Gastroesophageal sphincter (tissue), 4 donors: ENCODE measurements at regions not wholly inside any gene's neighbourhood (a gene's known extent, or its start where the extent isn't known, plus 50 kb on each side); places are given as distances from the start of the nearest gene placed in this dataset.
"Not testable (repeated sequence)": the region's sequence is repeated elsewhere in the genome, so short reads cannot be mapped to it uniquely, and the experiment has no call there.

ENCODE experiments used
- ATAC-seq: fragments of 150-250 bp; one replicate; pipeline ENCODE4 v1.9.1; 2016; ENCODE audit warnings: mild to moderate bottlenecking, moderate library complexity
- H3K27ac ChIP-seq, 4 donors: fragments of 200-600 bp; sonication (generic) in 3 of 4; 1 replicate in 3 of 4; 2 replicates in 1 of 4; pipeline ENCODE4 v1.5.1; 2016 to 2019
- H3K27me3 ChIP-seq: fragments of 200-600 bp; sonication (generic); one replicate; pipeline ENCODE4 v1.5.1; 2019
- H3K36me3 ChIP-seq, 2 donors: fragments of 200-600 bp; sonication (generic); one replicate each; pipeline ENCODE4 v1.5.1; 2019; ENCODE audit warnings: control low read depth in 1 of 2
- H3K4me1 ChIP-seq, 3 donors: fragments of 200-600 bp; sonication (generic); 1 replicate in 2 of 3; 2 replicates in 1 of 3; pipeline ENCODE4 v1.5.1; 2016 to 2019; ENCODE audit warnings: control low read depth in 2 of 3
- H3K4me3 ChIP-seq, 2 donors: fragments of 200-600 bp; sonication (generic); one replicate each; pipeline ENCODE4 v1.5.1; 2019; ENCODE audit warnings: mild to moderate bottlenecking in 1 of 2, moderate library complexity in 1 of 2
- H3K9me3 ChIP-seq, 3 donors: fragments of 200-600 bp; sonication (generic); one replicate each; pipeline ENCODE4 v1.5.1; 2017 to 2019; ENCODE audit warnings: control low read depth in 2 of 3
- CTCF ChIP-seq, 4 experiments: fragments of 200-600 bp in 2 of 4; fragments of 450-650 bp in 2 of 4; sonication (generic) in 1 of 4; IDR thresholded peaks; one replicate each; pipeline ENCODE4 v1.5.1; 2017 to 2019; ENCODE audit warnings: antibody characterized with exemption in 4 of 4, mild to moderate bottlenecking in 2 of 4, moderate library complexity in 2 of 4
- EP300 ChIP-seq: sonication (generic); formaldehyde crosslinking; IDR thresholded peaks from one replicate; pipeline ENCODE4 v1.6.1; 2017; ENCODE audit warnings: antibody characterized with exemption, mild to moderate bottlenecking
- POLR2A ChIP-seq, 2 donors: fragments of 450-650 bp; IDR thresholded peaks; one replicate each; pipeline ENCODE4 v1.6.1; 2017; ENCODE audit warnings: antibody characterized with exemption in 2 of 2, mild to moderate bottlenecking in 2 of 2, moderate library complexity in 1 of 2
- POLR2AphosphoS5 ChIP-seq: sonication (generic); formaldehyde crosslinking; IDR thresholded peaks from one replicate; pipeline ENCODE4 v1.6.1; 2017; ENCODE audit warnings: antibody characterized with exemption
- WGBS, 2 donors: methylation state at CpG; one replicate each; pipeline ENCODE4 v1.1.5; 2018; ENCODE audit warnings: low coverage in 1 of 2; 5-methylcytosine and 5-hydroxymethylcytosine counted together

- H3K27ac ChIP-seq: no peak overlapping the region
- ATAC-seq: no peak
- no peaks in the 10 kb centered on the region for H3K4me1 ChIP-seq
- WGBS, 2 donors: 0 to 20% methylated on average over 1 of the region's 1 CpG
- H3K4me3 ChIP-seq: no peak overlapping the region
- no peaks in the 10 kb centered on the region for H3K27me3 ChIP-seq
- no peaks in the 10 kb centered on the region for H3K9me3 ChIP-seq
- TF ChIP-seq POLR2AphosphoS5: no peak
- TF ChIP-seq EP300: no peak
- TF ChIP-seq CTCF (IDR thresholded peaks at IDR 0.05): no peak
- no peak for TF ChIP-seq POLR2A (IDR thresholded peaks at IDR 0.05)
- H3K36me3 ChIP-seq: no peaks in the 10 kb centered on the region
These were observed 309.3 kb downstream of the LRRC3B start for GRCh38 chr3:26931896-26932295.

GRCh38 chr3:26932752-26933151 lies 310.2 kb downstream of the LRRC3B start:
- Histone ChIP-seq H3K4me1 (no peaks in the 10 kb centered on the region), H3K36me3 (no peaks in the 10 kb centered on the region), H3K27me3 (no peaks in the 10 kb centered on the region), H3K9me3 (no peaks in the 10 kb centered on the region), H3K27ac (no peak overlapping the region), H3K4me3 (no peak overlapping the region)
- TF ChIP-seq POLR2A (IDR thresholded peaks at IDR 0.05): no peak
- TF ChIP-seq CTCF (IDR thresholded peaks at IDR 0.05): no peak
- TF ChIP-seq EP300: no peak
- TF ChIP-seq POLR2AphosphoS5: no peak
- WGBS, 2 donors: 70 to 100% methylated on average over 1 to 3 of the region's 3 CpGs
- no peak for ATAC-seq

- H3K9me3 ChIP-seq, ATAC-seq, H3K4me3 ChIP-seq, H3K27me3 ChIP-seq, H3K27ac ChIP-seq, H3K36me3 ChIP-seq, H3K4me1 ChIP-seq: not testable (repeated sequence)
- 78 to 84% methylated on average over 4 of the region's 4 CpGs for WGBS, 2 donors
These were observed 322.9 kb downstream of the LRRC3B start for GRCh38 chr3:26945480-26945879.

GRCh38 chr3:26960382-26960781 lies 337.8 kb downstream of the LRRC3B start:
- no peaks in the 10 kb centered on the region for H3K9me3 ChIP-seq
- WGBS, 2 donors: 29 to 50% methylated on average over 1 of the region's 1 CpG
- H3K4me3 ChIP-seq: no peak overlapping the region
- H3K27me3 ChIP-seq: no peaks in the 10 kb centered on the region
- no peak for ATAC-seq
- H3K27ac ChIP-seq: no peak overlapping the region
- H3K36me3 ChIP-seq: no peaks in the 10 kb centered on the region
- no peak for TF ChIP-seq POLR2AphosphoS5
- TF ChIP-seq POLR2A (IDR thresholded peaks at IDR 0.05): no peak
- no peak for TF ChIP-seq CTCF (IDR thresholded peaks at IDR 0.05)
- peaks cover 0 to 14% (median 0%) of the 10 kb centered on the region in 3 donors for H3K4me1 ChIP-seq

- peak overlapping the region in 1 of 4 donors; percentile 26 for H3K27ac ChIP-seq
- H3K4me1 ChIP-seq: peaks cover 0 to 14% (median 0%) of the 10 kb centered on the region in 3 donors
- ATAC-seq: peak; percentile 48
- H3K9me3 ChIP-seq: no peaks in the 10 kb centered on the region
- no peaks in the 10 kb centered on the region for H3K27me3 ChIP-seq
- peak overlapping the region in 1 of 2 donors; percentile 5 for H3K4me3 ChIP-seq
- no peak for TF ChIP-seq POLR2AphosphoS5
- WGBS, 2 donors: 36 to 80% methylated on average over 4 of the region's 6 CpGs
- H3K36me3 ChIP-seq: no peaks in the 10 kb centered on the region
These were observed 340.2 kb downstream of the LRRC3B start for GRCh38 chr3:26962492-26963360.

- Histone ChIP-seq H3K4me3 (peak overlapping the region in 1 of 2 donors; percentile 5), H3K27me3 (no peaks in the 10 kb centered on the region), H3K36me3 (no peaks in the 10 kb centered on the region), H3K9me3 (no peaks in the 10 kb centered on the region), H3K27ac (no peak overlapping the region), H3K4me1 (peaks cover 0 to 12% (median 0%) of the 10 kb centered on the region in 3 donors)
- TF ChIP-seq CTCF (IDR thresholded peaks at IDR 0.05) (peak in 1 of 4 experiments; percentile 17), POLR2A (IDR thresholded peaks at IDR 0.05) (no peak), POLR2AphosphoS5 (no peak), EP300 (no peak)
- 61 to 70% methylated on average over 3 to 4 of the region's 5 CpGs for WGBS, 2 donors
- no peak for ATAC-seq
These were observed 340.8 kb downstream of the LRRC3B start for GRCh38 chr3:26963361-26963743.
